HCT116 (cell line): ENCODE measurements at regions not wholly inside any gene's neighbourhood (a gene's known extent, or its start where the extent isn't known, plus 50 kb on each side); places are given as distances from the start of the nearest gene placed in this dataset.

Experiments used
- ATAC-seq: fragments of 200-7000 bp; cut with Tn5 transposase; 2 replicates; pipeline ENCODE4 v1.9.1; 2020; ENCODE audit warnings: mild to moderate bottlenecking, moderate library complexity
- BruUV-seq: library from RNA; stranded (reverse); fragments of 400-500 nt; replicated peaks from 2 replicates; lab custom pipeline; 2021; lab: Mats Ljungman, UMichigan
- CTCF ChIA-PET: fragments of 300-600 bp; sonication (Branson Sonifier 250); formaldehyde crosslinking; loops from one replicate; lab custom pipeline; 2021; ENCODE audit warnings: antibody characterized with exemption; lab: Charles Lee
- POLR2A ChIA-PET: fragments of 300-600, 350-600 bp; sonication (Branson Sonifier 250); formaldehyde crosslinking; loops from one replicate; lab custom pipeline; 2021; ENCODE audit warnings: antibody characterized with exemption; lab: Charles Lee
- RAD21 ChIA-PET, 2 experiments: fragments of 300-600 bp; sonication (Branson Sonifier 250); formaldehyde crosslinking; loops; one replicate each; lab custom pipeline; 2023; ENCODE audit warnings: low total read pairs in 2 of 2; ENCODE audit not compliant: uncharacterized antibody in 2 of 2, unreplicated experiment in 2 of 2, low non-redundant PET in 1 of 2; lab: Charles Lee
- DNase-seq: peaks from one replicate; pipeline ENCODE4 v3.0.0-alpha.2; 2010; ENCODE audit warnings: low read depth, low spot score
- H2AFZ ChIP-seq: fragments of 200-600 bp; shearing (Covaris generic), sonication (generic); 2 replicates; pipeline ENCODE4 v1.6.1; 2017; ENCODE audit warnings: low read depth, mixed run types, mixed read lengths, antibody characterized with exemption, low read length; ENCODE audit not compliant: poor library complexity, severe bottlenecking
- H3K27ac ChIP-seq: 2 replicates; pipeline ENCODE4 v1.5.1; 2012; ENCODE audit warnings: low read depth, low read length
- H3K27me3 ChIP-seq: fragments of 200-600 bp; sonication (generic); 2 replicates; pipeline ENCODE4 v1.6.1; 2016; ENCODE audit warnings: mixed run types, low read length, mixed read lengths; ENCODE audit not compliant: insufficient read depth
- H3K36me3 ChIP-seq, 2 experiments: fragments of 200-500 bp in 1 of 2; fragments of 200-600 bp in 1 of 2; sonication (Bioruptor generic) in 1 of 2; sonication (generic) in 1 of 2; 2 replicates each; pipeline versions ENCODE4 v1.5.1 to v1.6.1; 2014 to 2016; ENCODE audit warnings: low read length in 2 of 2, inconsistent platforms in 1 of 2, mixed read lengths in 1 of 2, mixed run types in 1 of 2; ENCODE audit not compliant: insufficient read depth in 2 of 2, control insufficient read depth in 1 of 2
- H3K4me1 ChIP-seq, 2 experiments: fragments of 200-600 bp in 1 of 2; sonication (generic) in 1 of 2; 2 replicates each; pipeline versions ENCODE4 v1.5.1 to v1.6.1; 2012 to 2017; ENCODE audit warnings: low read length in 2 of 2, inconsistent platforms in 1 of 2, mild to moderate bottlenecking in 1 of 2, mixed read lengths in 1 of 2, mixed run types in 1 of 2, moderate library complexity in 1 of 2; ENCODE audit not compliant: insufficient read depth in 2 of 2, control insufficient read depth in 1 of 2
- H3K4me2 ChIP-seq: fragments of 200-600 bp; sonication (generic); 2 replicates; pipeline ENCODE4 v1.6.1; 2017; ENCODE audit warnings: mixed run types, low read length, mixed read lengths
- H3K4me3 ChIP-seq, 2 experiments: fragments of 200-600 bp in 1 of 2; sonication (generic) in 1 of 2; replicated peaks in 1 of 2; 2 replicates each; pipeline ENCODE4 v1.5.1; 2011 to 2016; ENCODE audit warnings: low read length in 2 of 2, control low read depth in 1 of 2, low read depth in 1 of 2, mild to moderate bottlenecking in 1 of 2, mixed read lengths in 1 of 2, mixed run types in 1 of 2
- H3K79me2 ChIP-seq: fragments of 200-600 bp; sonication (generic); 2 replicates; pipeline ENCODE4 v1.6.1; 2017; ENCODE audit warnings: mild to moderate bottlenecking, mixed run types, low read length, moderate library complexity, mixed read lengths; ENCODE audit not compliant: insufficient read depth
- H3K9ac ChIP-seq: fragments of 200-600 bp; sonication (generic); 2 replicates; pipeline ENCODE4 v1.6.1; 2016; ENCODE audit warnings: low read length, mixed read lengths
- H3K9me2 ChIP-seq: fragments of 200-600 bp; sonication (generic), shearing (Covaris generic); 2 replicates; pipeline ENCODE4 v1.6.1; 2017; ENCODE audit warnings: mixed run types, mild to moderate bottlenecking, moderate library complexity; ENCODE audit not compliant: insufficient read depth
- H3K9me3 ChIP-seq, 2 experiments: fragments of 200-500 bp in 1 of 2; fragments of 200-600 bp in 1 of 2; sonication (Bioruptor generic) in 1 of 2; sonication (generic) in 1 of 2; 2 replicates each; pipeline ENCODE4 v1.6.1; 2014 to 2017; ENCODE audit warnings: low read length in 2 of 2, mixed read lengths in 2 of 2, inconsistent platforms in 1 of 2, low read depth in 1 of 2, mild to moderate bottlenecking in 1 of 2, mixed run types in 1 of 2, moderate library complexity in 1 of 2; ENCODE audit not compliant: control insufficient read depth in 1 of 2, insufficient read depth in 1 of 2
- H4K20me1 ChIP-seq: fragments of 200-600 bp; sonication (generic), shearing (Covaris generic); 2 replicates; pipeline ENCODE4 v1.6.1; 2017; ENCODE audit warnings: mixed run types, mild to moderate bottlenecking, moderate library complexity; ENCODE audit not compliant: insufficient read depth
- EZH2 ChIP-seq: fragments of 200-600 bp; sonication (generic); IDR thresholded peaks from 2 replicates; pipeline ENCODE4 v1.6.1; 2017; ENCODE audit warnings: antibody characterized with exemption, mixed run types
- POLR2AphosphoS5 ChIP-seq: IDR thresholded peaks from 2 replicates; pipeline ENCODE4 v1.6.1; 2011; ENCODE audit warnings: mild to moderate bottlenecking, low read depth, low read length, moderate library complexity
- REST ChIP-seq: IDR thresholded peaks from 2 replicates; pipeline ENCODE4 v1.6.1; 2012; ENCODE audit warnings: low read depth
- SP1 ChIP-seq: IDR thresholded peaks from 2 replicates; pipeline ENCODE4 v1.6.1; 2012; ENCODE audit warnings: low read depth
- SRF ChIP-seq: IDR thresholded peaks from 2 replicates; pipeline ENCODE4 v1.6.1; 2012; ENCODE audit warnings: low read depth
- ZFX ChIP-seq: fragments of 450-650 bp; IDR thresholded peaks from 2 replicates; pipeline ENCODE4 v1.6.1; 2017
- intact Hi-C: fragments of 100-400 bp; cut with micrococcal nuclease; formaldehyde crosslinking; loops from 2 replicates; pipeline ENCODE4 v1.10.0; 2022

- TF ChIP-seq REST (no peak), SRF (no peak), SP1 (no peak), ZFX (no peak)
Measured at GRCh38 chr5:111628901-111629300, 116.6 kb upstream of the STARD4 start (continued).

DNA sequence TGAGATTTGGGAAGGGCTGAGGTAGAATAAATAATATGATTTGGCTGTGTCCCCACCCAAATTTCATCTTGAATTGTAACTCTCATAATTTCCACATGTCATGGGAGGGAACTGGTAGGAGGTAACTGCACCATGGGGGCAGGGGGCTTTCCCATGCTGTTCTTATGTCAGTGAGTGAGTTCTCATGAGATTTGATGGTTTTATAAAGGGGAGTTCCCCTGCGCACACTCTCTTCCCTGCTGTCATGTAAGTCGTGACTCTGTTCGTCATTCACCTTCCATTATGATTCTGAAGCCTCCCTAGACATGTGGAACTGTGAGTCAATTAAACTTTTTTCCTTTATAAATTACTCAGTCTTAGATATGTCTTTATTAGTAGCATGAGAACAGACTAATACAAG is 115.5 kb upstream of the STARD4 start:
- ChIA-PET POLR2A (no interaction called here), CTCF (no interaction called here), RAD21 (no interaction called here)
- intact Hi-C loops = no loop called here
- TF ChIP-seq EZH2 = no peak
- TF ChIP-seq POLR2AphosphoS5 = no peak
- TF ChIP-seq SRF = no peak
- no peak for TF ChIP-seq ZFX
- Histone ChIP-seq H2AFZ (no peak overlapping the region), H3K4me3 (no peak overlapping the region), H3K9me3 (no peaks in the 10 kb centered on the region), H3K79me2 (no peaks in the 10 kb centered on the region), H3K9me2 (no peaks in the 10 kb centered on the region), H3K4me1 (no peaks in the 10 kb centered on the region), H3K27me3 (no peaks in the 10 kb centered on the region; the same call in 1 of the 2 replicates), H3K9ac (no peak overlapping the region), H3K36me3 (no peaks in the 10 kb centered on the region), H4K20me1 (no peaks in the 10 kb centered on the region), H3K27ac (no peak overlapping the region), H3K4me2 (no peak overlapping the region)
- no peak for ATAC-seq
- BruUV-seq = no TSS peak
- no peak for DNase-seq
